Sigmoid colon (tissue), 4 donors: ENCODE measurements at regions not wholly inside any gene's neighbourhood (a gene's known extent, or its start where the extent isn't known, plus 50 kb on each side); places are given as distances from the start of the nearest gene placed in this dataset.

Experiments
- CTCF ChIP-seq, 4 experiments: fragments of 450-650 bp in 3 of 4; fragments of 200-600 bp in 1 of 4; IDR thresholded peaks; one replicate each; pipeline ENCODE4 v1.5.1; 2016 to 2019; ENCODE audit warnings: antibody characterized with exemption in 4 of 4, mild to moderate bottlenecking in 3 of 4, moderate library complexity in 2 of 4
- POLR2A ChIP-seq, 2 donors: fragments of 450-650 bp; IDR thresholded peaks; one replicate each; pipeline ENCODE4 v1.6.1; 2016; ENCODE audit warnings: antibody characterized with exemption in 2 of 2, mild to moderate bottlenecking in 2 of 2, moderate library complexity in 2 of 2
- POLR2AphosphoS5 ChIP-seq, 4 donors: sonication (generic); formaldehyde crosslinking; IDR thresholded peaks; one replicate each; pipeline ENCODE4 v1.6.1; 2017; ENCODE audit warnings: antibody characterized with exemption in 4 of 4

GRCh38 chr3:84108442-84108971, 850.3 kb upstream of the CADM2 start:
- TF ChIP-seq CTCF (IDR thresholded peaks at IDR 0.05) (no peak), POLR2A (IDR thresholded peaks at IDR 0.05) (no peak), POLR2AphosphoS5 (IDR thresholded peaks at IDR 0.05) (no peak)
